GM23338 (cell line): ENCODE measurements at regions not wholly inside any gene's neighbourhood (a gene's known extent, or its start where the extent isn't known, plus 50 kb on each side); places are given as distances from the start of the nearest gene placed in this dataset.
"Not testable (repeated sequence)": the region's sequence is repeated elsewhere in the genome, so short reads cannot be mapped to it uniquely, and the experiment has no call there.

ENCODE experiments used
- CREB1 ChIP-seq: fragments of 250-450 bp; sonication (Bioruptor Pico); IDR thresholded peaks from 2 replicates; pipeline ENCODE4 v1.5.0; 2020; ENCODE audit warnings: low read depth, mild to moderate bottlenecking, moderate library complexity
- STAT1 ChIP-seq: IDR thresholded peaks from one replicate; pipeline ENCODE4 v1.6.1; 2016; ENCODE audit warnings: antibody characterized with exemption; ENCODE audit not compliant: unreplicated experiment

- TF ChIP-seq CREB1 (CRISPR knock-in tag); STAT1: not testable (repeated sequence)
Observed at GRCh38 chr1:121556560-121556959, 371.8 kb downstream of the SRGAP2C start.
